ENCODE measurements at regions not wholly inside any gene's neighbourhood (a gene's known extent, or its start where the extent isn't known, plus 50 kb on each side); places are given as distances from the start of the nearest gene placed in this dataset.

DNA sequence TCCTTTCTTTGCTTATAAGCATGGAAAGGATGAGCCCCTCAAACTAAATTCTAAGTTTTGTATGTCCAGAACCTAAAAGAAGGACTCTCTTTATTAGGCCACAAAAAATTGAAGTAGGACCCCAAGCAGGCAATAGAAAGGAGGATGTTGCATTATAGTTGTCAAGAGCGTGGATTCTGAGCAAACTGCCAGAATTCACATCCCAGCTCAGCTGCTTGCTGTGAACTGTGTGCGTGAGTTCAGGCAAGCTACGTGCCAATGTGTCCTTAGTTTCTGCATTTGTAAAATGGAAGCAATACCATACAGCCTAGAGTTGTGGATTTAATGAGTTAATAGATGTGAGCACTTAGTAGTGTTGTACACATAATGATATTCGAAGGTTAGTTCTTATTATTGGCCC is 70.6 kb upstream of the SLC44A1 start:
- TF ChIP-seq EP300 (conservative IDR thresholded peaks at IDR 0.05; ENCODE audit: poor library complexity, severe bottlenecking): no peak
- TF ChIP-seq TAF1 (IDR thresholded peaks at IDR 0.05; ENCODE audit: low read depth): no peak
- TF ChIP-seq, protein P1, sequence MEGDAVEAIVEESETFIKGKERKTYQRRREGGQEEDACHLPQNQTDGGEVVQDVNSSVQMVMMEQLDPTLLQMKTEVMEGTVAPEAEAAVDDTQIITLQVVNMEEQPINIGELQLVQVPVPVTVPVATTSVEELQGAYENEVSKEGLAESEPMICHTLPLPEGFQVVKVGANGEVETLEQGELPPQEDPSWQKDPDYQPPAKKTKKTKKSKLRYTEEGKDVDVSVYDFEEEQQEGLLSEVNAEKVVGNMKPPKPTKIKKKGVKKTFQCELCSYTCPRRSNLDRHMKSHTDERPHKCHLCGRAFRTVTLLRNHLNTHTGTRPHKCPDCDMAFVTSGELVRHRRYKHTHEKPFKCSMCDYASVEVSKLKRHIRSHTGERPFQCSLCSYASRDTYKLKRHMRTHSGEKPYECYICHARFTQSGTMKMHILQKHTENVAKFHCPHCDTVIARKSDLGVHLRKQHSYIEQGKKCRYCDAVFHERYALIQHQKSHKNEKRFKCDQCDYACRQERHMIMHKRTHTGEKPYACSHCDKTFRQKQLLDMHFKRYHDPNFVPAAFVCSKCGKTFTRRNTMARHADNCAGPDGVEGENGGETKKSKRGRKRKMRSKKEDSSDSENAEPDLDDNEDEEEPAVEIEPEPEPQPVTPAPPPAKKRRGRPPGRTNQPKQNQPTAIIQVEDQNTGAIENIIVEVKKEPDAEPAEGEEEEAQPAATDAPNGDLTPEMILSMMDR (IDR thresholded peaks at IDR 0.05; ENCODE audit: poor library complexity, severe bottlenecking): no peak
- TF ChIP-seq, protein P2, sequence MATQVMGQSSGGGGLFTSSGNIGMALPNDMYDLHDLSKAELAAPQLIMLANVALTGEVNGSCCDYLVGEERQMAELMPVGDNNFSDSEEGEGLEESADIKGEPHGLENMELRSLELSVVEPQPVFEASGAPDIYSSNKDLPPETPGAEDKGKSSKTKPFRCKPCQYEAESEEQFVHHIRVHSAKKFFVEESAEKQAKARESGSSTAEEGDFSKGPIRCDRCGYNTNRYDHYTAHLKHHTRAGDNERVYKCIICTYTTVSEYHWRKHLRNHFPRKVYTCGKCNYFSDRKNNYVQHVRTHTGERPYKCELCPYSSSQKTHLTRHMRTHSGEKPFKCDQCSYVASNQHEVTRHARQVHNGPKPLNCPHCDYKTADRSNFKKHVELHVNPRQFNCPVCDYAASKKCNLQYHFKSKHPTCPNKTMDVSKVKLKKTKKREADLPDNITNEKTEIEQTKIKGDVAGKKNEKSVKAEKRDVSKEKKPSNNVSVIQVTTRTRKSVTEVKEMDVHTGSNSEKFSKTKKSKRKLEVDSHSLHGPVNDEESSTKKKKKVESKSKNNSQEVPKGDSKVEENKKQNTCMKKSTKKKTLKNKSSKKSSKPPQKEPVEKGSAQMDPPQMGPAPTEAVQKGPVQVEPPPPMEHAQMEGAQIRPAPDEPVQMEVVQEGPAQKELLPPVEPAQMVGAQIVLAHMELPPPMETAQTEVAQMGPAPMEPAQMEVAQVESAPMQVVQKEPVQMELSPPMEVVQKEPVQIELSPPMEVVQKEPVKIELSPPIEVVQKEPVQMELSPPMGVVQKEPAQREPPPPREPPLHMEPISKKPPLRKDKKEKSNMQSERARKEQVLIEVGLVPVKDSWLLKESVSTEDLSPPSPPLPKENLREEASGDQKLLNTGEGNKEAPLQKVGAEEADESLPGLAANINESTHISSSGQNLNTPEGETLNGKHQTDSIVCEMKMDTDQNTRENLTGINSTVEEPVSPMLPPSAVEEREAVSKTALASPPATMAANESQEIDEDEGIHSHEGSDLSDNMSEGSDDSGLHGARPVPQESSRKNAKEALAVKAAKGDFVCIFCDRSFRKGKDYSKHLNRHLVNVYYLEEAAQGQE (IDR thresholded peaks at IDR 0.05; ENCODE audit: borderline replicate concordance): no peak
- TF ChIP-seq POLR2AphosphoS5 (IDR thresholded peaks at IDR 0.05): no peak
- TF ChIP-seq EZH2 (IDR thresholded peaks at IDR 0.05; ENCODE audit: borderline replicate concordance, insufficient read depth, low read length, poor library complexity, severe bottlenecking): no peak
- TF ChIP-seq MXI1 (conservative IDR thresholded peaks at IDR 0.05; ENCODE audit: poor library complexity, severe bottlenecking): no peak
- TF ChIP-seq RAD21 (conservative IDR thresholded peaks at IDR 0.05): no peak
